Spleen (tissue), 11 donors: ENCODE measurements at regions not wholly inside any gene's neighbourhood (a gene's known extent, or its start where the extent isn't known, plus 50 kb on each side); places are given as distances from the start of the nearest gene placed in this dataset.

Experiments used
- DNase-seq: peaks from one replicate; pipeline ENCODE4 v3.0.0-alpha.2; 2020
- H3K27ac ChIP-seq, 8 donors: fragments of 200-600 bp; sonication (generic) in 7 of 8; 1 replicate in 4 of 8; 2 replicates in 4 of 8; pipeline versions ENCODE4 v1.5.0 to v1.8.0; 2016 to 2021; ENCODE audit warnings: inconsistent platforms in 4 of 8, mild to moderate bottlenecking in 4 of 8, moderate library complexity in 1 of 8
- H3K27me3 ChIP-seq, 7 donors: fragments of 200-600 bp; sonication (generic) in 6 of 7; replicated peaks in 1 of 7; 1 replicate in 4 of 7; 2 replicates in 3 of 7; pipeline versions ENCODE4 v1.5.0 to v1.8.0; 2016 to 2021; ENCODE audit warnings: inconsistent platforms in 3 of 7, mild to moderate bottlenecking in 1 of 7
- H3K36me3 ChIP-seq, 6 donors: fragments of 200-600 bp; sonication (generic) in 5 of 6; 1 replicate in 4 of 6; 2 replicates in 2 of 6; pipeline versions ENCODE4 v1.5.0 to v1.8.0; 2016 to 2021; ENCODE audit warnings: inconsistent platforms in 2 of 6
- H3K4me1 ChIP-seq, 6 donors: fragments of 200-600 bp; sonication (generic) in 5 of 6; 1 replicate in 3 of 6; 2 replicates in 3 of 6; pipeline versions ENCODE4 v1.5.0 to v1.8.0; 2016 to 2021; ENCODE audit warnings: inconsistent platforms in 3 of 6
- H3K4me3 ChIP-seq, 8 donors: fragments of 200-600 bp; sonication (generic) in 7 of 8; 1 replicate in 4 of 8; 2 replicates in 4 of 8; pipeline versions ENCODE4 v1.5.0 to v1.8.0; 2016 to 2021; ENCODE audit warnings: inconsistent platforms in 4 of 8, mild to moderate bottlenecking in 4 of 8, moderate library complexity in 2 of 8
- H3K9me3 ChIP-seq, 8 donors: fragments of 200-600 bp; sonication (generic) in 7 of 8; 1 replicate in 4 of 8; 2 replicates in 4 of 8; pipeline versions ENCODE4 v1.5.0 to v1.8.0; 2016 to 2021; ENCODE audit warnings: inconsistent platforms in 4 of 8
- POLR2A ChIP-seq, 3 donors: fragments of 450-650 bp; IDR thresholded peaks; one replicate each; pipeline ENCODE4 v1.5.1; 2017; ENCODE audit warnings: antibody characterized with exemption in 3 of 3, mild to moderate bottlenecking in 1 of 3
- POLR2AphosphoS5 ChIP-seq, 3 donors: sonication (generic); formaldehyde crosslinking; IDR thresholded peaks; one replicate each; pipeline ENCODE4 v1.5.1; 2017; ENCODE audit warnings: antibody characterized with exemption in 3 of 3
- WGBS, 5 donors: extraction: QIAGEN DNeasy Blood & Tissue Kit in 3 of 5; methylation state at CpG; one replicate each; pipeline versions ENCODE4 v1.1.5 to v1.1.7; 2013 to 2018; 5-methylcytosine and 5-hydroxymethylcytosine counted together
- intact Hi-C: fragments of 100-400 bp; cut with DNase I; formaldehyde crosslinking; loops from one replicate; pipeline ENCODE4 v1.15.0; 2023; ENCODE audit warnings: low total_unique reads
- TF ChIP-seq, protein P1 (sequence below), 11 experiments: fragments of 200-600 bp in 7 of 11; fragments of 450-650 bp in 4 of 11; sonication (generic) in 4 of 11; IDR thresholded peaks in 8 of 11; conservative IDR thresholded peaks in 3 of 11; 1 replicate in 7 of 11; 2 replicates in 4 of 11; pipeline versions ENCODE4 v1.4.0 to v1.8.0; 2016 to 2021; ENCODE audit warnings: antibody characterized with exemption in 11 of 11, inconsistent platforms in 4 of 11, mild to moderate bottlenecking in 1 of 11
- donor health status: healthy with polysubstance abuse.
- donor health status: DM: no; HTN: no; CAD: no; lungs with moderate emphysema.
- donor health status: DM: no; HTN: no; CAD: no.
- donor health status: Bipolar disorder and iron deficiency.
- donor health status: healthy.
- donor health status: DM: no; HTN: no; CAD: no.
- donor health status: DM: yes; HTN: yes; CAD: no.

DNA sequence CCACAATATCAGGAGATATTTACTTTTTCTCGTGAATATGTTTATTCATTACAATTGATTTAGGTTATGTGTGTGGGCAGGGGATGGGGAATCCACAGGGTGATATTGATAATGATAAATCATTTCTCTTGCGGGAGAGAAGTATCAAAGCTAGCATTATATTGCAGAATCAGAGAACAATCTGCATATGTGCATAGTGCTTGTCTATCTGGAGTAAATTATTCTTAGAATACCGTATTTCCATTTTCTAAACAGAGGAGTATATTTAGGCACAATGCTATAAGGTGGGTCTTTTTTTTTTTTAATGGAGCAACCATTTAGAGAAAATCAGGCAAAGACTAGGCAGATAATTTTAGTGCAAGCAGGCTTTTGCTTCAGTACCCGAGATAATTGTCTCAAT, 166.0 kb upstream of the ARX start:
- DNase-seq = no peak
- H3K27ac ChIP-seq = no peak overlapping the region
- H3K27me3 ChIP-seq = peaks cover 0 to 4% (median 0%) of the 10 kb centered on the region in 7 donors
- H3K4me1 ChIP-seq = no peaks in the 10 kb centered on the region
- 73 to 85% (median 78%) methylated on average over 4 of the region's 4 CpGs for WGBS, 5 donors
- TF ChIP-seq, protein P1, sequence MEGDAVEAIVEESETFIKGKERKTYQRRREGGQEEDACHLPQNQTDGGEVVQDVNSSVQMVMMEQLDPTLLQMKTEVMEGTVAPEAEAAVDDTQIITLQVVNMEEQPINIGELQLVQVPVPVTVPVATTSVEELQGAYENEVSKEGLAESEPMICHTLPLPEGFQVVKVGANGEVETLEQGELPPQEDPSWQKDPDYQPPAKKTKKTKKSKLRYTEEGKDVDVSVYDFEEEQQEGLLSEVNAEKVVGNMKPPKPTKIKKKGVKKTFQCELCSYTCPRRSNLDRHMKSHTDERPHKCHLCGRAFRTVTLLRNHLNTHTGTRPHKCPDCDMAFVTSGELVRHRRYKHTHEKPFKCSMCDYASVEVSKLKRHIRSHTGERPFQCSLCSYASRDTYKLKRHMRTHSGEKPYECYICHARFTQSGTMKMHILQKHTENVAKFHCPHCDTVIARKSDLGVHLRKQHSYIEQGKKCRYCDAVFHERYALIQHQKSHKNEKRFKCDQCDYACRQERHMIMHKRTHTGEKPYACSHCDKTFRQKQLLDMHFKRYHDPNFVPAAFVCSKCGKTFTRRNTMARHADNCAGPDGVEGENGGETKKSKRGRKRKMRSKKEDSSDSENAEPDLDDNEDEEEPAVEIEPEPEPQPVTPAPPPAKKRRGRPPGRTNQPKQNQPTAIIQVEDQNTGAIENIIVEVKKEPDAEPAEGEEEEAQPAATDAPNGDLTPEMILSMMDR (IDR thresholded peaks at IDR 0.05 in 8 of 11, conservative IDR thresholded peaks at IDR 0.05 in 3 of 11) = no peak
- TF ChIP-seq POLR2AphosphoS5 (IDR thresholded peaks at IDR 0.05) (no peak), POLR2A (IDR thresholded peaks at IDR 0.05) (no peak)
- H3K9me3 ChIP-seq = no peaks in the 10 kb centered on the region
- intact Hi-C loops = no loop called here
- no peak overlapping the region for H3K4me3 ChIP-seq
- H3K36me3 ChIP-seq = no peaks in the 10 kb centered on the region

DNA sequence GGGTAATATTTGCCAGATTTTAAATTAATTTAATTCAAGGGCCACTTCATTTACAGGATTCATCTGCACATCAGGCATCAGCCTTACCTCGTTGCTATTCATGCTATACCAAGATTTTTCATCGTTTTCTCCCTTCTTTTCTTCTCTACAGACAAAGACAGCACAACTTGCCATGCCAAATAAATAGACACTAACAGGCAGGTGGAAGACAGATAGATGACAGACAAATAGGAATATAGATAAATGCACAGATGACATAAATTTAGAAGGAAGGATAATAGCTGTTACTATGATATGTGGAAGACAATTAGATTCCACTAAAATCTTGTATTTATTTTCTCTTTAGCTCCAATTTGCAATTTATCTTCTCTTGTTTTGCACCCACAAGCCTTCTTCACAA, 164.5 kb upstream of the ARX start:
- WGBS, 5 donors = 40 to 61% (median 54%) methylated on average over 2 of the region's 2 CpGs

DNA sequence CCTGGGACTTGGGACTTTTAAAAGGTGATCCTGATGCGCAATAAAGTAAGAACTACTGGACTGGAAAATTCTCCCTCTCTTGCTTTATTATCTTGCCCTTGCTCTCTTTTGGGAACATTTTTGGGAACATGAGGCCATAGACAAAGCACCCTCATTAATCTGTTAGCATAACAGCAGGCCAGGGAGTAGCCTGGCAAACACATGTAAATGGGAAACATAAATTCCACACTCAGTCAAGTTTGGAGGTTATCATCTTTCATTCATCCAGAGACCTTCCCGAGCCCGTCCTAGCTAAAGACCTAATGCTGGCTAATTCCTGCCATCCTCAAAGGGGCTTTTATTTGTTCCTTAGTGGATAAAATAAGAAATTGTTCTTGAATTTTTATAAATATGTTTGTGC, 162.8 kb upstream of the ARX start:
- intact Hi-C loops = no loop called here
- Histone ChIP-seq H3K27ac (no peak overlapping the region), H3K36me3 (no peaks in the 10 kb centered on the region), H3K9me3 (no peaks in the 10 kb centered on the region), H3K4me1 (no peaks in the 10 kb centered on the region), H3K4me3 (no peak overlapping the region), H3K27me3 (peaks cover 0 to 4% (median 0%) of the 10 kb centered on the region in 7 donors)
- DNase-seq = no peak
- WGBS, 5 donors = 45 to 57% (median 46%) methylated on average over 3 of the region's 3 CpGs
- TF ChIP-seq POLR2A (IDR thresholded peaks at IDR 0.05) = no peak
- TF ChIP-seq, protein P1 (IDR thresholded peaks at IDR 0.05 in 8 of 11, conservative IDR thresholded peaks at IDR 0.05 in 3 of 11) = no peak
- no peak for TF ChIP-seq POLR2AphosphoS5 (IDR thresholded peaks at IDR 0.05)

More for the DNA sequence above, 164.5 kb upstream of the ARX start:
- intact Hi-C loops = no loop called here
- Histone ChIP-seq H3K9me3 (no peaks in the 10 kb centered on the region), H3K27me3 (peaks cover 0 to 4% (median 0%) of the 10 kb centered on the region in 7 donors), H3K4me1 (no peaks in the 10 kb centered on the region), H3K36me3 (no peaks in the 10 kb centered on the region), H3K27ac (no peak overlapping the region), H3K4me3 (no peak overlapping the region)
- DNase-seq = no peak
- TF ChIP-seq POLR2A (IDR thresholded peaks at IDR 0.05) (no peak), POLR2AphosphoS5 (IDR thresholded peaks at IDR 0.05) (no peak)
- TF ChIP-seq, protein P1 (IDR thresholded peaks at IDR 0.05 in 8 of 11, conservative IDR thresholded peaks at IDR 0.05 in 3 of 11) = no peak

DNA sequence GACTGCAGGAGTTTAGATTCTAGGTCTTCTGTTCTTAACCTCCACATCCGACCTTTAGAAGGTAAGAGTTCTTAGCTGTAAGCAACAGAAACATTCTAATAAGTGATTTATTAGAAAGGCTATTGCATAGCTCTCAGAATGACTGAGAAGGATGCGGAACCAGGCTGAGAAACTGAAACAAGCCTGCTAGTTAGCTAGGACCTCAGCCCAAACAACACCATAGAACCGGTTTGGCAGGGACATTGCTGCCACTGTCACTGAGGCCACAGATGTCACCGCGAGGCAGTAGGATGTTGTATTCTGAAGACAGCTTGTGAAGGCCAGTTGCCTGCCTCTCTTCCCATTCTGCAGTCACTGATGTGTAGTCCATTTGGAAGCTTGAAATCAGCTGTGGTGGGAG, 160.0 kb upstream of the ARX start:
- Histone ChIP-seq H3K4me3 (no peak overlapping the region), H3K27me3 (no peaks in the 10 kb centered on the region), H3K4me1 (no peaks in the 10 kb centered on the region), H3K36me3 (no peaks in the 10 kb centered on the region), H3K27ac (no peak overlapping the region), H3K9me3 (no peaks in the 10 kb centered on the region)
- intact Hi-C loops = no loop called here
- DNase-seq = no peak
- TF ChIP-seq, protein P1 (IDR thresholded peaks at IDR 0.05 in 8 of 11, conservative IDR thresholded peaks at IDR 0.05 in 3 of 11) = no peak
- no peak for TF ChIP-seq POLR2A (IDR thresholded peaks at IDR 0.05)
- no peak for TF ChIP-seq POLR2AphosphoS5 (IDR thresholded peaks at IDR 0.05)
- 71 to 90% (median 90%) methylated on average over 5 of the region's 5 CpGs for WGBS, 5 donors
